ENCODE measurements at regions not wholly inside any gene's neighbourhood (a gene's known extent, or its start where the extent isn't known, plus 50 kb on each side); places are given as distances from the start of the nearest gene placed in this dataset.

DNA sequence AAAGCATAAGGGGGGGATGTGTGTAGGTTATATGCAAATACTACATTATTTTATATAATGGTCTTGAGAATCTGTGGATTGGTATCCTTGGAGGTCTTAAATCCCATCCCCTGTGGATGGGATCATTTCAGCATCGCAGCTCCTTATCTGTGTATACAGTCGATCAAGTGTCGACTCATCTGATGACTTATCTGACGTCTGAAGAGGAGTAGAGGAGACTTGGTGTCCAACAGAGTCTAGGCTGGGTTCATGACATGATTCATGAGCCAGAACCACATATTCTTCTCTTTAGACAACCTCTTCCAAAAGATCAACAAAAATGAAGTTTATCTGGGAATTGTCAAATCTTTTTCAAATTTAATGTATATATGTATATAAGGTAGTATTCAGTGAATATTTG, 220.7 kb downstream of the NR2F2 start:
- no peaks in the 10 kb centered on the region for H3K4me1 Mint-ChIP-seq (ENCODE audit: low read depth)
- no peaks in the 10 kb centered on the region for H3K36me3 Mint-ChIP-seq (ENCODE audit: low read depth)
- H3K4me3 Mint-ChIP-seq: no peak overlapping the region
- no peaks in the 10 kb centered on the region for H3K27me3 Mint-ChIP-seq (ENCODE audit: low read depth)
- H3K9me3 Mint-ChIP-seq: no peaks in the 10 kb centered on the region
- no peak overlapping the region for H3K27ac Mint-ChIP-seq

DNA sequence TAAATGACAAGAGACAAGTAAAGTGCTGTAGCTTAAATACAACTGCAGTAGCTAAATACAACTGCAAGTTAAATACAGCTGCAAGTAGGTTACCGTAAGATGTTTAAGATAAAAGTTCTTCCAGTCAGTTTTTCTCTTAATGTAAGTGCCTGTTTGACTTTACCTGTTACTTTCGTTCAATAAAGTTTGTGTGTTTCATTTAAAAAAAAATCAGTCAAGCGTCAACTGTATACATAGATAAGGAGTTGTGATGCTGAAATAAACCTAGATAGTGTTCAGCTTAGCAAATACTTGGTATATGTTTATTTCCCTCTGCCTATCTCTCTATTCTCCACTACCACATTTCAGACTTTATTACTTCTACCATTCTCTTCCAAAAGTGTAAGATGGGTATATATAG, 221.2 kb downstream of the NR2F2 start:
- no peaks in the 10 kb centered on the region for H3K4me1 Mint-ChIP-seq (ENCODE audit: low read depth)
- no peaks in the 10 kb centered on the region for H3K9me3 Mint-ChIP-seq
- H3K36me3 Mint-ChIP-seq (ENCODE audit: low read depth): no peaks in the 10 kb centered on the region
- no peak overlapping the region for H3K27ac Mint-ChIP-seq
- no peak overlapping the region for H3K4me3 Mint-ChIP-seq
- H3K27me3 Mint-ChIP-seq (ENCODE audit: low read depth): no peaks in the 10 kb centered on the region

DNA sequence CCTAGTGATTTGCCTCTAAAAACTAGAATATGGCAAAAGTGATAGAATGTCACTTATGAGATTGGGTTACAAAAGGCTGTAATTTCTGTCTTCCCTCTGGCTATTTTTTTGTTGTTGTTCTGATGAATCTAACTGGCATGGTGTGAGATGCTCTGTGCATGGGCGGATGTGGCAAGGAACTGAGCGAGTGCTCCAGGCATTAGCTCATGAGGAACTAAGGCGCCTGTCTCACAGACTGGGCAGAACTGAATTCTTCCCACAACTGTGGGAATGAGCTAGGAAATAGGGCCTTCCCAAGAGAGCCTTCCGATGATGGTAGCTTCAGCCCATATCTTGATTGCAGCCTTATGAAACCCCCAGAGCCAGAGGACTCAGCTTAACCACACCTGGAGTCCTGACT, 222.5 kb downstream of the NR2F2 start:
- Mint-ChIP-seq H3K36me3 (ENCODE audit: low read depth) (no peaks in the 10 kb centered on the region), H3K27me3 (ENCODE audit: low read depth) (no peaks in the 10 kb centered on the region), H3K9me3 (no peaks in the 10 kb centered on the region), H3K4me1 (ENCODE audit: low read depth) (no peaks in the 10 kb centered on the region), H3K27ac (no peak overlapping the region), H3K4me3 (no peak overlapping the region)

DNA sequence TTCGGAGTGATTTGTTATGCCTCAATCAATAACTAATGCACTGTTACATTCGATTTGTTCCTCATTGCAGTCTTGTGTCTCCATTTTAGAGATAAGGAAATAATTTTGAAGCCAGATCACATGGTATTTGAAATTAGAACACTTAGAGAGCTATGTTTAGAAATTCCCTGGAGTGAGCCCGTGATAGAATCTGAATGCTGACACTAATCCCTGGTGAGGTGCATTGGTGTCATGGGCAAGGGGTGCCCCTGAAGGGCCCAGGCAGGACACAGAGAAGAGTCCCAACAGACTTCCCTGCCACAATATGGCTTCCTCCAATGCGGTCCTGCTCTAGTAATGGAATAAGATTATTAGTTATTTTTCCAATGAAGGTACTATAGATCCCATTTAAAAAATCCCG, 223.0 kb downstream of the NR2F2 start:
- no peaks in the 10 kb centered on the region for H3K9me3 Mint-ChIP-seq
- no peaks in the 10 kb centered on the region for H3K4me1 Mint-ChIP-seq (ENCODE audit: low read depth)

DNA sequence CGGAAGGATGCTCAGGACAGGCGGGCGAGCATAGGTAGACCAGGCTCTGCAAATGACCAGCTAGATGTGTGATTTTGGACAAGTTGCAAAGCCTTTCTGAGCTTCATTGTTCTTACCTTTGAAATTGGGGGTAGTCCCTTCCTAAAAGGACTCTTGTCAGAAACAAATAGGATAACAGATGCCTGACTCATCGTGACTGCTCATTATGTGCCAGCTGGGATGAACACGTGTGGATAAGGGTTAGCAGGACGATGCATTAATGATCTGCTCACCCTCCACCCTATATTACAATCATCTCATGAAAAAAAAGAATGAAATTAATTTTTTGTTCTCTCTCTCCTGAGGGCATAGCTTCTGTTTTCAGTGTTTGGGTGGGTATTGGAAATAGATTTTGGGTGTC, 223.4 kb downstream of the NR2F2 start:
- Mint-ChIP-seq H3K27ac (no peak overlapping the region), H3K36me3 (ENCODE audit: low read depth) (no peaks in the 10 kb centered on the region), H3K27me3 (ENCODE audit: low read depth) (no peaks in the 10 kb centered on the region), H3K9me3 (no peaks in the 10 kb centered on the region), H3K4me1 (ENCODE audit: low read depth) (no peaks in the 10 kb centered on the region), H3K4me3 (no peak overlapping the region)

More for the DNA sequence above, 223.0 kb downstream of the NR2F2 start:
- Mint-ChIP-seq H3K27ac (no peak overlapping the region), H3K36me3 (ENCODE audit: low read depth) (no peaks in the 10 kb centered on the region), H3K27me3 (ENCODE audit: low read depth) (no peaks in the 10 kb centered on the region), H3K4me3 (no peak overlapping the region)

DNA sequence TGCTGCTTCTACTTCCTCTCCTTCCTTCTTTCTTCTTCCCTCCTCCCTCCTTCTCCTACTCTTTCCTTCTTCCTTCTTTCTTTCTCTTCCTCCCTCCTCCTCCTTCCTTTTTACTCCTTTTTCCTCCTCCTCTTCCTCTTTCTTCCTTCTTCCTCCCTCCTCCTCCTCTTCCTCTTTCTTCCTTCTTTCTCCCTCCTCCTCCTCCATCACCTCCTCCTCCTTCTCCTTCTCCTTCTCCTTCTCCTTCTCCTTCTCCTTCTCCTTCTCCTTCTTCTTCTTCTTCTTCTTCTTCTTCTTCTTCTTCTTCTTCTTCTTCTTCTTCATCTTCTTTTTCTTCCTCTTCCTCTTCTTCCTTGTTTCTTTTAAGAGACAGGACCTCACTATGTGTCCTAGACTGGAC, 224.0 kb downstream of the NR2F2 start:
- no peaks in the 10 kb centered on the region for H3K4me1 Mint-ChIP-seq (ENCODE audit: low read depth)
- H3K4me3 Mint-ChIP-seq: no peak overlapping the region
- H3K9me3 Mint-ChIP-seq: no peaks in the 10 kb centered on the region
- H3K27ac Mint-ChIP-seq: no peak overlapping the region
- H3K27me3 Mint-ChIP-seq (ENCODE audit: low read depth): no peaks in the 10 kb centered on the region
- H3K36me3 Mint-ChIP-seq (ENCODE audit: low read depth): no peaks in the 10 kb centered on the region

DNA sequence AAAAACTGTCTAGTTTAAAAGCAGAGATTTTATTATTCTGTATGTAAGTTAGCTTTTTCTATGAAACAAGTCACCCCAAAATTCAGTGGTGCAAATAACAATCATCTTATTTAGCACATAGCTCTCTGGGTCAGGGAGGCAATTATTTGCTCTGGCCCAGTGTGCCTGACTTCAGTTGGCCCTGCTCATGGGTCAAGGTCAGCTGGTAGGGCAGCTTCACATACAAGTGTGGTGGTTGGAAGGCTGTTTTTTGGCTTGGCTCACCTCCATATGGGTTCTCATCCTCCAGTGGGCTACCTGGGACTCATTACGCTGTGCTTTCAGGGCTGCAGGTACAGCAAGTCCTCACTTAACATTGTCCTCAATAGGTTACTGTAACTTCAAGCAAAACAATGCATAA, 228.6 kb downstream of the NR2F2 start:
- Mint-ChIP-seq H3K4me3 (no peak overlapping the region), H3K27me3 (ENCODE audit: low read depth) (no peaks in the 10 kb centered on the region), H3K36me3 (ENCODE audit: low read depth) (no peaks in the 10 kb centered on the region), H3K27ac (no peak overlapping the region), H3K4me1 (ENCODE audit: low read depth) (no peaks in the 10 kb centered on the region), H3K9me3 (no peaks in the 10 kb centered on the region)

DNA sequence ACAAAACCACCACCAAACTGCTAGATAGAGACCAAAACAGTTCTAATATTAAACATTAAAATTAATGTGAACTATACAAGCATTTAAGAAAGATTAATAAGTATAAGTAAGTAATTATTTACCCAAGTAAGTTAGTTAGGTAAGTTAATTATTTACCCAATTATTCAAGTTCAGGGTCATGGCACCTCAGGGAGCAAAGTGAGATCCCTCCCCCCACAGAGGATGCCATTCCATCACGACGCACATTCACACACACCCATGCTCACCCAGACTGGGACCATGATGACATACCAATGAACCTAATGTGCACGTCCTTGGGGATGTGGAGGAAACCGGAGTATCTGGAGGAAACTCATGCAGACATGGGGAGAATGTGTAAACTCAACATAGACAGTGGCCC, 229.1 kb downstream of the NR2F2 start:
- no peak overlapping the region for H3K4me3 Mint-ChIP-seq
- H3K9me3 Mint-ChIP-seq: no peaks in the 10 kb centered on the region
- no peaks in the 10 kb centered on the region for H3K4me1 Mint-ChIP-seq (ENCODE audit: low read depth)
- no peak overlapping the region for H3K27ac Mint-ChIP-seq
- H3K36me3 Mint-ChIP-seq (ENCODE audit: low read depth): no peaks in the 10 kb centered on the region
- no peaks in the 10 kb centered on the region for H3K27me3 Mint-ChIP-seq (ENCODE audit: low read depth)

DNA sequence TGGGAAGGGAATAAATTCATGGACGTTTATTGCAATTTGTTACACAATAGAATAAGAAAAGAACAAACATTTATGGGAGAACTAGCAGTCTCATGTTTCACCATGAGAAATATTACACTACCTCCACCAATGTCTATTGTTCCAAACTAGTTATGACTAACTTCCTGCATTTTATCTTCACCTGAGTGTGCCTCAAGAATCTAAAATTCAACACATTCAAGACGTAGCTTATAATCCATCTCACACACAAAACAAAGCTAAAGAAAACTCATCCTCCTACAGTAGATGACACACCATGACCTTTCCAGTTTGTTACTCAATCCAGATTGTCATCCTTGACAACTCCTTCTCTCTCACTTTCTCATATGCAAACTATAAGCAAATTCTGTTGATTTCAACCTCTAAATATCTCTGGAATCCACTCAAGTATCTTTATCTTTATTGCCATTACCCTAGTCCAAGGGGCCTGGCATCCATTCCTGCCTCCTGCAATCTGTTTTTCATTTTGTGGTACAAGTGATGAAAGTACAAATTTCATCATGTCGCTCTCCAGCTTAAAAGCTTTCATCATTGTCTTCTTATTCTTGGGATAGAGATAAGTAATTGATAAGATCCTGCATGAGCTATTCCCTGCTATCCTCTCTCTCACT, 229.9 kb downstream of the NR2F2 start:
- no peak overlapping the region for H3K4me3 Mint-ChIP-seq
- no peaks in the 10 kb centered on the region for H3K9me3 Mint-ChIP-seq
- H3K36me3 Mint-ChIP-seq (ENCODE audit: low read depth): no peaks in the 10 kb centered on the region
- H3K4me1 Mint-ChIP-seq (ENCODE audit: low read depth): no peaks in the 10 kb centered on the region
- no peak overlapping the region for H3K27ac Mint-ChIP-seq
- H3K27me3 Mint-ChIP-seq (ENCODE audit: low read depth): no peaks in the 10 kb centered on the region

DNA sequence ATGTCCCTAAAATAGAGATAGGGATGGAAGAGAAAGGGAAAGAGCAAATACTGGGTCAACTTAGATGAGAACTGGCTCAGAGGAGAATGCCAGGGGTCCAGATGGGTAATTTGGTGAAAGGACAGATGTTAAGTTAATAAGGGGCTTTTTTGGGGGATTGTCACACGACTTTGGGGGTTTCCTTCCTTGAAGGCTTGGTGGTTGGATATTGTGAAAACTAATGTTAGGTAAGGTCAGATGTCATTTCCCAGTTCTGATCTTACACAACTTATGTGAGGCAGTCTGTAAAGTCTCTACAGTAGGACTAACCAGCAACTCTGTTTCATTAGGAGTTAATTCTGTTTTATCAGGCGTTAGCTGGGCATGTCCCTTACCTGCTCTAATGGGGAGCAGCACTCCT, 231.1 kb downstream of the NR2F2 start:
- H3K9me3 Mint-ChIP-seq: no peaks in the 10 kb centered on the region
- H3K27me3 Mint-ChIP-seq (ENCODE audit: low read depth): no peaks in the 10 kb centered on the region
- no peaks in the 10 kb centered on the region for H3K36me3 Mint-ChIP-seq (ENCODE audit: low read depth)
- no peak overlapping the region for H3K4me3 Mint-ChIP-seq
- no peaks in the 10 kb centered on the region for H3K4me1 Mint-ChIP-seq (ENCODE audit: low read depth)
- H3K27ac Mint-ChIP-seq: no peak overlapping the region

DNA sequence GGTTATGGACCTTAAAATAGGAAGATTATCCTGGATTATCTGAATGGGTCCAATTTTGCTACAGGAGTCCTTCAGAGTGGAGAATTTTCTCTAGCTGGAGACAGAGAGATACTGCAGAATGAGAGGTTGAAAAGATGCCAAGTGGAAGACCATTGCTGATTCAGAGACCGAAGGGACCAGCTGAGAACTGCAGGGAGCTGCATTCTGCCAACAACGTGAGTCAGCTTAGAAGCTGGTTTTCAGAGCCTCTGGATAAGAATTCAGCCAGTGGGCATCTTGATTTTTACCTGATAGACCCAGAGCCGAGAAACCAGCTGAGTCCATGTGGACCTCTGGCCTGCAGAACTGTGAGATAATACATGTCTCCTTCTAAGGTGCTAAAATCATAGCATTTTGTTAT, 234.0 kb downstream of the NR2F2 start:
- H3K4me1 Mint-ChIP-seq (ENCODE audit: low read depth): no peaks in the 10 kb centered on the region
- H3K4me3 Mint-ChIP-seq: no peak overlapping the region
- H3K9me3 Mint-ChIP-seq: no peaks in the 10 kb centered on the region
- H3K27me3 Mint-ChIP-seq (ENCODE audit: low read depth): no peaks in the 10 kb centered on the region
- no peaks in the 10 kb centered on the region for H3K36me3 Mint-ChIP-seq (ENCODE audit: low read depth)
- no peak overlapping the region for H3K27ac Mint-ChIP-seq

DNA sequence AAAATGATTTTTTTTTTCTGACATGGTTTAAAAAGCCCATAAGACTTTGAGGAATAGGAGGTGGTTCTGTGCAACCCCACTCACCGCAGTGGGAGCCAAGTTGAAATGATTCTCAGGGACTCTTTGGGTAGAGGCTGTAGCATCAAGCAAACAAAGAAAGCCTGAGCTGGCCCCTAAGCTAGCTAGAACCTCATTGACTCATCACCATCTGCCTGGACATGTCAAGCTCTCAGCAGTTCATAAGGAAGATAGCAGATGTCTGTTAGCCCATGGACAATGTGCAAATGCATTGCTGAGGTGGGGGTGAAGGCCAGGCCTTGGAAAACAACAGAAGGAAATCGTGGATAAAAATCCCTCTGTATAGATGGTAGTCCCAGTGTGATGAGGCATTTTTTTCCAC, 234.8 kb downstream of the NR2F2 start:
- no peak overlapping the region for H3K27ac Mint-ChIP-seq
- H3K4me3 Mint-ChIP-seq: no peak overlapping the region
- H3K4me1 Mint-ChIP-seq (ENCODE audit: low read depth): no peaks in the 10 kb centered on the region
- H3K27me3 Mint-ChIP-seq (ENCODE audit: low read depth): no peaks in the 10 kb centered on the region
- no peaks in the 10 kb centered on the region for H3K9me3 Mint-ChIP-seq
- no peaks in the 10 kb centered on the region for H3K36me3 Mint-ChIP-seq (ENCODE audit: low read depth)

DNA sequence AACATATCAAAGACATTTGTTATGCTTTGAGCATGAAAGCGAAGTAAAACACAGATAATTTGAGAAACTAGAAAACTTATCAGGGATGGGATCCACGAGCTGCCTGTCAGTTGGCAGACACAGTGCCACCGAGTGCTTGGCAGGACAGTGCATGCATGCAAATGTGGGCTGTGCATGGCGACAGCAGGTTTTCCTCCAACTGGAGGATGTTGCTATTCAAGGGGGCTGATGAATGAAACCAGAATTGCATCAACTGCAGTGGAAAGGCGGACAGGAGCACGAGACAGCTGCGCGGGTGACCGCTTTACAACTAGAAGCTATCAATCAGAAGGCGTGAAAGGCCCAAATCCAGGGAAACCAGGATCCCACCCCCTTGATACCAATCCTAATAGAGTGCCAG, 244.3 kb downstream of the NR2F2 start:
- no peaks in the 10 kb centered on the region for H3K27me3 Mint-ChIP-seq (ENCODE audit: low read depth)
- no peak overlapping the region for H3K27ac Mint-ChIP-seq
- H3K36me3 Mint-ChIP-seq (ENCODE audit: low read depth): no peaks in the 10 kb centered on the region
- H3K9me3 Mint-ChIP-seq: no peaks in the 10 kb centered on the region
- no peaks in the 10 kb centered on the region for H3K4me1 Mint-ChIP-seq (ENCODE audit: low read depth)
- no peak overlapping the region for H3K4me3 Mint-ChIP-seq

DNA sequence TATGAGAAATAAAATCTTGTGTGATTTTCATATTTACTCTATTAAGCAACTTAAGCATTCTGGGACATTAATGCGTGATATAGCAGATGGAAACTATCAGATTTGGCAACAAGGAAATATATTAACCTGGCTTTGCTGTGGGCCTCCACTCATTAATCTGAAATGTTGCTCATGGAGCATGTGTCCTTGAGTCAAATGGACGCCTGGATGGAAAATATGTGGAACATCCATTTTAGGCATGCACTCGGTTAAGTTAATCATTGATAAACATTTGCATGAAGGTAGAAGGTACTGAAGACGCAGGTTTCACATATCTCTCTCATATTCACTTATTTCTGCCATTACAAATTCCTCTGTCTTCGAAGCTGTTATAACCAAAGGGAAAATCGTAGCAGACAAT, 246.1 kb downstream of the NR2F2 start:
- Mint-ChIP-seq H3K27ac (no peak overlapping the region), H3K4me1 (ENCODE audit: low read depth) (no peaks in the 10 kb centered on the region), H3K27me3 (ENCODE audit: low read depth) (no peaks in the 10 kb centered on the region), H3K9me3 (no peaks in the 10 kb centered on the region), H3K4me3 (no peak overlapping the region), H3K36me3 (ENCODE audit: low read depth) (no peaks in the 10 kb centered on the region)

DNA sequence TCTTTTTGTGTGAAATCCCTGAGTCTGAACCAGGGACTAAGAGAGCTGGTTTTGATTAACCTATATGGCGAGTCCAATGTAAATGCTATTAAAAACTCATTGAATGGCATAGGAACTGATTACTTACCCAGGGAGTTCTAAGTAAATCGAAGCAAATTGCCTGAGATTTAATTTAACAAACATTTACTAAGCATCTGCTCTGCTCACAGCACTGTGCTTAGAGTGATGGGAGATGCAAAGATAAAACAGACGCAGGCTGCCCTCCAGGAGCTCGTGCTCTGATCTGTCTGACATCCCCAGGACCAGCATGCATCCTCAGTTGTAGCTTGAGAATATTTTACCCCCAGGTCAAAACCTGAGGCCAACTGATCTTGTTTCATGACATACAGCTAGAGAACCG, 247.9 kb downstream of the NR2F2 start:
- Mint-ChIP-seq H3K4me1 (ENCODE audit: low read depth) (no peaks in the 10 kb centered on the region), H3K4me3 (no peak overlapping the region), H3K9me3 (no peaks in the 10 kb centered on the region), H3K27me3 (ENCODE audit: low read depth) (no peaks in the 10 kb centered on the region), H3K27ac (no peak overlapping the region), H3K36me3 (ENCODE audit: low read depth) (no peaks in the 10 kb centered on the region)

DNA sequence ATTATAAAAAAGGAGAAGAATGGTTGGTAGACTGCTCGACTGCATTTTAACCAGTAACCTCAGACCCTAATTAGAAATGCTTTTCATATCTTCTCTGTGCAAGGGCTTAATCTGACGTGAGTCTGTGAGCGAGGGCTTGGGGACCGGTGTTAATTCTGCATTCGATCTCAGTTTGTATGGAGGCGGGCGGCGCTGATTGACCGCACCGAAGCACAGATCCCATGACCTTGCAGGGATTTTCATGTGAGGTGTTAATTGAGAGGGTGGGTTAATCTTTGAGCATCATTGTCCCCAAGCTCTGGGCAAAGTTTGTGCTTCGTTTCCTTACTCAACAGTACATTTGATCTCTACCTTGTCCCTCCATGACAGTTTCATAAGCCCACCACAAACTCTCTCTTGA, 250.9 kb downstream of the NR2F2 start:
- Mint-ChIP-seq H3K27me3 (ENCODE audit: low read depth) (no peaks in the 10 kb centered on the region), H3K4me1 (ENCODE audit: low read depth) (no peaks in the 10 kb centered on the region), H3K36me3 (ENCODE audit: low read depth) (no peaks in the 10 kb centered on the region), H3K9me3 (no peaks in the 10 kb centered on the region), H3K4me3 (no peak overlapping the region), H3K27ac (no peak overlapping the region)
